ENCODE measurements at regions not wholly inside any gene's neighbourhood (a gene's known extent, or its start where the extent isn't known, plus 50 kb on each side); places are given as distances from the start of the nearest gene placed in this dataset.
"Not testable (repeated sequence)": the region's sequence is repeated elsewhere in the genome, so short reads cannot be mapped to it uniquely, and the experiment has no call there.

- no peak overlapping the region for H3K27ac ChIP-seq
- no peak for TF ChIP-seq CTCF (conservative IDR thresholded peaks at IDR 0.05)
These were observed 129.4 kb downstream of the CCDC34 start for GRCh38 chr11:27233654-27234042.

GRCh38 chr11:27231530-27231929 lies 131.5 kb downstream of the CCDC34 start:
- TF ChIP-seq CTCF (conservative IDR thresholded peaks at IDR 0.05): no peak
- no peak overlapping the region for H3K27ac ChIP-seq

GRCh38 chr11:27230192-27230572 lies 132.8 kb downstream of the CCDC34 start:
- no peak for TF ChIP-seq CTCF (conservative IDR thresholded peaks at IDR 0.05)

GRCh38 chr11:27229511-27230191 lies 133.4 kb downstream of the CCDC34 start:
- H3K27ac ChIP-seq: no peak overlapping the region
- TF ChIP-seq CTCF (conservative IDR thresholded peaks at IDR 0.05): no peak

More at GRCh38 chr11:27230192-27230572, 132.8 kb downstream of the CCDC34 start:
- no peak overlapping the region for H3K27ac ChIP-seq

- no peak overlapping the region for H3K27ac ChIP-seq
- TF ChIP-seq CTCF (conservative IDR thresholded peaks at IDR 0.05): no peak
These were observed 134.1 kb downstream of the CCDC34 start for GRCh38 chr11:27228906-27229290.

- TF ChIP-seq CTCF (conservative IDR thresholded peaks at IDR 0.05): no peak
- H3K27ac ChIP-seq: no peak overlapping the region
These were observed 134.6 kb downstream of the CCDC34 start for GRCh38 chr11:27228232-27228905.

- no peak overlapping the region for H3K27ac ChIP-seq
- no peak for TF ChIP-seq CTCF (conservative IDR thresholded peaks at IDR 0.05)
These were observed 135.3 kb downstream of the CCDC34 start for GRCh38 chr11:27227736-27228135.

GRCh38 chr11:27219487-27220039 lies 143.5 kb downstream of the CCDC34 start:
- not testable (repeated sequence) for H3K27ac ChIP-seq

All from VCaP (cell line).